ENCODE measurements at regions not wholly inside any gene's neighbourhood (a gene's known extent, or its start where the extent isn't known, plus 50 kb on each side); places are given as distances from the start of the nearest gene placed in this dataset.

DNA sequence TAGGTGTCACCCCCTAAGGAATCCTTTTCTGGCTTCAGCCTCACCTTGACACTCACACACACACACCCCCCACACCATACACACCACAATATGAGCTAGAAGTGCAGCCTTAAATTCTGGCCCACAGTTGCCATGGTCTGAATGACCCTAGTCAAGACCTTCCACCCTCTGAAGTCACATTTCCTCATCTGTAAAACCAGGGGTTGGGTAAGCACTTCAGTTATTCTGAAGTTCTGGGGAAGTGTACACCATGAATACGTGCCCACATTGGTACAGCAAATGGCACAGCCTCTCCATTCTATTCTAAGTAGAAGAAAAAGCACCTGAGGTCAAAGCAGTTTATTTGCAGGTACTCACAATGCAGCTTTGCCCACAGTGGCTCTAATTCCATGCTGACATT, 372.8 kb upstream of the KLF4 start:
- no peak overlapping the region for H3K18ac ChIP-seq (ENCODE audit: low read depth, low read length)
- no peaks in the 10 kb centered on the region for H3K9me3 ChIP-seq (ENCODE audit: control insufficient read depth, insufficient read depth, low read length)
- CTCF ChIA-PET: no interaction called here
- no peak overlapping the region for H3K4me2 ChIP-seq (ENCODE audit: low read depth, low read length)
- no peak overlapping the region for H2BK120ac ChIP-seq (ENCODE audit: low read depth, low read length)
- H4K91ac ChIP-seq (ENCODE audit: insufficient read depth, low read depth, low read length): no peak overlapping the region
- H3K4me3 ChIP-seq (ENCODE audit: insufficient read depth, low read depth, low read length): no peak overlapping the region
- H3K27me3 ChIP-seq (ENCODE audit: control insufficient read depth, insufficient read depth, low read length): no peaks in the 10 kb centered on the region; the same call in 1 of the 2 replicates
- no TSS peak for BruUV-seq (replicated peaks)
- no peak overlapping the region for H3K56ac ChIP-seq (ENCODE audit: extremely low read depth, insufficient read depth, low read length)
- no peak overlapping the region for H4K5ac ChIP-seq (ENCODE audit: low read depth, low read length)
- H4K20me1 ChIP-seq (ENCODE audit: insufficient read depth, low read length): no peaks in the 10 kb centered on the region
- H3K9ac ChIP-seq (ENCODE audit: low read depth, low read length): no peak overlapping the region
- H3K79me1 ChIP-seq (ENCODE audit: low read depth in 1 of 2, low read length in 2 of 2): no peaks in the 10 kb centered on the region
- H2AK9ac ChIP-seq (replicated peaks; ENCODE audit: low read depth, low read length, poor library complexity): no peak overlapping the region
- H3K36me3 ChIP-seq (ENCODE audit: control insufficient read depth, insufficient read depth, low read length): no peaks in the 10 kb centered on the region
- intact Hi-C loops (cut with micrococcal nuclease): no loop called here
- no peak overlapping the region for H2BK5ac ChIP-seq (ENCODE audit: low read depth, low read length, poor library complexity, severe bottlenecking)
- no peak overlapping the region for H2AK5ac ChIP-seq (ENCODE audit: low read depth, low read length)
- dilution Hi-C loops (cut with HindIII; ENCODE audit: low sequenced_read_pairs, unreplicated experiment): no loop called here
- H3K9me1 ChIP-seq (ENCODE audit: insufficient read depth, low read length): no peaks in the 10 kb centered on the region
- H3K23ac ChIP-seq (ENCODE audit: low read depth, low read length): no peak overlapping the region
- H2BK15ac ChIP-seq (ENCODE audit: low read depth, low read length): no peak overlapping the region
- H4K8ac ChIP-seq (ENCODE audit: low read depth in 2 of 2, low read length in 2 of 2): no peak overlapping the region
- no peaks in the 10 kb centered on the region; the same call in 1 of the 2 replicates for H3K4me1 ChIP-seq (ENCODE audit: control insufficient read depth, insufficient read depth, low read length)
- no peak overlapping the region for H2AFZ ChIP-seq (replicated peaks; ENCODE audit: low read length, poor library complexity)
- H3K14ac ChIP-seq (replicated peaks; ENCODE audit: low read depth, low read length): no peak overlapping the region
- no peak for TF ChIP-seq MXI1 (IDR thresholded peaks at IDR 0.05; ENCODE audit: borderline replicate concordance, low read depth, low read length)
- no peak for TF ChIP-seq MAZ (IDR thresholded peaks at IDR 0.05; ENCODE audit: borderline replicate concordance, low read depth, low read length)
- TF ChIP-seq, protein P1, sequence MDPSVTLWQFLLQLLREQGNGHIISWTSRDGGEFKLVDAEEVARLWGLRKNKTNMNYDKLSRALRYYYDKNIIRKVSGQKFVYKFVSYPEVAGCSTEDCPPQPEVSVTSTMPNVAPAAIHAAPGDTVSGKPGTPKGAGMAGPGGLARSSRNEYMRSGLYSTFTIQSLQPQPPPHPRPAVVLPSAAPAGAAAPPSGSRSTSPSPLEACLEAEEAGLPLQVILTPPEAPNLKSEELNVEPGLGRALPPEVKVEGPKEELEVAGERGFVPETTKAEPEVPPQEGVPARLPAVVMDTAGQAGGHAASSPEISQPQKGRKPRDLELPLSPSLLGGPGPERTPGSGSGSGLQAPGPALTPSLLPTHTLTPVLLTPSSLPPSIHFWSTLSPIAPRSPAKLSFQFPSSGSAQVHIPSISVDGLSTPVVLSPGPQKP (IDR thresholded peaks at IDR 0.05; ENCODE audit: borderline replicate concordance, low read depth, low read length): no peak
- no peak for TF ChIP-seq NFE2L2 (IDR thresholded peaks at IDR 0.05; ENCODE audit: low read depth, low read length)
- no peak for TF ChIP-seq MAFK (IDR thresholded peaks at IDR 0.05; ENCODE audit: low read depth, low read length)
- WGBS, 2 experiments (ENCODE audit: extremely low coverage in 2 of 2, insufficient read length in 1 of 2): no CpG with 5 or more reads among the region's 1 CpG
- no peak overlapping the region for H3K27ac ChIP-seq (ENCODE audit: insufficient read depth, low read length)
- DNase-seq (no peak), ATAC-seq (ENCODE audit: low read depth) (no peak)
- POLR2A ChIA-PET (ENCODE audit: unreplicated experiment): no interaction called here
- in situ Hi-C loops (cut with MboI; ENCODE audit: low sequenced_read_pairs): no loop called here
- H2BK20ac ChIP-seq (ENCODE audit: low read depth, low read length): no peak overlapping the region
- no peak overlapping the region for H3K4ac ChIP-seq (ENCODE audit: low read depth, low read length)
